GM18951 (cell line): ENCODE measurements at regions not wholly inside any gene's neighbourhood (a gene's known extent, or its start where the extent isn't known, plus 50 kb on each side); places are given as distances from the start of the nearest gene placed in this dataset.
"Not testable (repeated sequence)": the region's sequence is repeated elsewhere in the genome, so short reads cannot be mapped to it uniquely, and the experiment has no call there.

Experiments used
- POLR2A ChIP-seq: IDR thresholded peaks from 4 replicates; pipeline ENCODE4 v1.6.1; 2011; ENCODE audit warnings: mild to moderate bottlenecking; ENCODE audit not compliant: insufficient read length, insufficient read depth; ENCODE audit errors: extremely low read depth
- in situ Hi-C: fragments of 300-500 bp; cut with MboI; formaldehyde crosslinking; loops from one replicate; pipeline ENCODE4 v1.12.0; 2022; ENCODE audit warnings: low sequenced_read_pairs, mixed read lengths, inconsistent platforms; ENCODE audit not compliant: unreplicated experiment

DNA sequence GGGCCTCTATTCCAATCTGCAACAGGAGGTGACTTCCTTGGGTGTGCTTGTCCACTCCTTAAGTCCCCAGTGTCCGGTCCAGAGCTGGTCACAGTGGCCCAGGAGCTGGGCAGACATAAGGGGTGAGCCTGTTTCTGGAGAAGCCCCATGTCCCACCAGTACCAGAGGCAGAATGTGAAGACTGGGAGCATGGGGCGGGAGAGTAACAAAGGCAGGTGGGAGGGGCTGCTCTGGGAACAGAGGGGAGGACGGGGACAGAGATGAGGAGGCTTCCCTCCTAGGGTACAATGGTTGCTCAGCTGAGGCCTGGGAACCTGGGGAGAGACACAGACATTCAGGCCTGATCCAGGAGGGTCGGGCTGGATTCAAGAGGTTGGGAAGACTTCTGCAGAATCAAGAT is 323.3 kb upstream of the TNRC6C start:
- TF ChIP-seq POLR2A, result no peak
- in situ Hi-C loops, result no loop called here

DNA sequence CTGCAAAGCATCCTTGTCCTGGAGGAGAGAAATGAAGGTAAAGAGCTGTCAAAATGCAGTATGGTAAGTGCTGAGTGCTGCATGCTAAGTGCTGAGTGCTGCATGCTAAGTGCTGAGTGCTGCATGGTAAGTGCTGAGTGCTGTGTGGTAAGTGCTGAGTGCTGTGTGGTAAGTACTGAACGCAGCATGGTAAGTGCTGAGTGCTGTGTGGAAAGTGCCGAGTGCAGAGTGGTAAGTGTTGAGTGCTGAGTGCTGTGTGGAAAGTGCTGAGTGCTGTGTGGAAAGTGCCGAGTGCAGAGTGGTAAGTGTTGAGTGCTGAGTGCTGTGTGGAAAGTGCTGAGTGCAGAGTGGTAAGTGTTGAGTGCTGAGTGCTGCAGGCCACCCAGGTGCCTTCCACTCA is 322.7 kb upstream of the TNRC6C start:
- in situ Hi-C loops, result not testable (repeated sequence)

DNA sequence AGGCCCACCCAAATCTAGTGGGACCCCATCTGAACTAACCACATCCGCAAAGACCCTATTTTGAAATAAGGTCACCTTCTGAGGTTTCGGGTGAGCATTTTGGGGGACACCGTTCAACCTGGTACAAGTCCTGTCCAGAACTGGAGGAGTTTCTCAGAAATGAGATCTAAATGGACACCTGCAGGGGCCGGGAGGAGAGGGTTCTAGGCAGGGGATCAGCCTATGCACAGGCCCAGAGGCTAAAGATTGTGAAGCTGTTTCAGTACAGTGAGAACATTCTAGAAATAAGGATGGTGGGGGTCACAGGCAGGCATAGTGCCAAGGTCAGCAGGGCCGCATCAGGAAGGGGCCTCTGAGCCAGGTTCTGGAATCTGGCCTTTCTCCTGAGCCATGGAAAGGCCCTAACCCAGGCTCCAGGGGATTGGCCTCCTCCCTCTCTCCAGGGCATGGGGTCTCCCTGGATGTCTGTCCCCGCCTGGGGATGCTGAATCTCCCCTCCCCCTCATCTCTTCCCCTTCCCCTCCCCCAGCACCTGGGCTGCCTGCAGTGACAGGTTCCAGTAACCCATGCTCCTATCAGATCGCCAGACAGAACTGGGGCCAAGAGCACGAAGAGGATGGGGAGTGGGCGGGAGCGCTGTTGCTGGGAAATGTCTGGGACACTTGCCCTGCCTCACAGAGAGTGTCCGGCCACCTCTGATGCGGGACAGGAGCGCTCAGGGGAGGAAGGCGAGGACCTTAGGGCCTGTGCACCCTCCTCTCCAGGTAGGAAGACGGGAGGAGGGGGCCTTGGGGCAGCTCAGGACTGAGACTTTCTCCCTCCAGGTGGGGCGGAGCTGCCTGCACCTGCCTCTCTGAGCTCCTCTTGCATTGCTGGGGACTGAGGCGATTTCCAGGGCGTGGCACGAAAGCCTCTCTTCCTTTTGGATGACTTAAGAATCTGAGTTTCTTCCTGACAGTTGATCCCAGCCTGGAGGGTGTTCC is 321.4 kb upstream of the TNRC6C start:
- no peak for TF ChIP-seq POLR2A
- in situ Hi-C loops, result no loop called here

DNA sequence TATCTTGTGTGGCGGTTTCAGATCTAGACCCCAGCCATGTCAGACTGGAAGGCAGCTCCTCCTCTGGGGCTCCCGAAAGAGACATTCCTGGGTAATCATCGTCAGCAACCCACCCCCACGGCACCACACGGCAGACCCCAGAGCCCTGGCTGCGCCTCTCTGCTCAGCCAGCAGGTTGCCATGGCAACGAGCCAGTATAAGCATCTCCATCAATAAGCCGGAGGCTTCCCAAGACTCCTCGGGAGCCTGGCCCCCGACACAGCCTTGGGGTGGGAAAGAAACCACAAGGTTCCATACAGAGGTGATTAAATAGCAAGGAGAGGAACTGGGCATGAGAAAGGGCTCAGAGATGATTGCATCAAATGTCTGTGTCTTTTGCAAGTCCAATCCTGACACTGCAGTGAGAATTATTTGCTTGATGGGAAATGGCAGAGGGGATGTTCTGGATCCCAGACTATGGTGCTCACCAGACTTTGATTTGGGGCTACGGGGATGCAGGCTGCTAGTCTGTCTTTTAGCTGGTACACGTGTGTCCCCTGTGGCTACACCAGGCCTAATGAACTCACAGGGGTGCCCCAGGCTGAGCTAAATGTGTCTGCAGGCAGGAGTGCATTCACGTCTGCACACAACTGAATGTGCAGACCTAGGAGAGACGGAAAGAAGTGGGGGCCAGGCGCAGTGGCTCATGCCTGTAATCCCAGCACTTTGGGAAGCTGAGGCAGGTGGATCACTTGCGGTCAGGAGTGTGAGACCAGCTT is 320.5 kb upstream of the TNRC6C start:
- no peak for TF ChIP-seq POLR2A
- in situ Hi-C loops, result no loop called here

DNA sequence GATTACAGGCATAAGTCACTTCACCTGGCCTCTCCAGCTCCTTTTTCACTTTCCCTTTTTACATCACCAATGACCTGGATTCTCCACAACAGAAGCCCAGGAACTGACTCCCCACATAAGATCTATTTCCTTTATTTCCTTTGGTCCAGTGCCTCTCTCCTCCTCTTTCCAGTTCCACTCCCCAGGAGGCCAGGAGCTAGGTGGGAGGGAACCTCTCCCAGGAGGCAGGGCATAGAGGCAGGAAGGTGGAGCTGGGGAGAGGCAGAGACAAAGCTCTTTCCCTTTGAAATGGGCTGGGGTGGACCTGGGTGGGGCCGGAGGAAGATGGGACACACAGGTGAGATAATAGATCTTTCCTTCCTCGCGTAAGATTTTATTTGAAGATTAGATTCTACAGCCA is 318.3 kb upstream of the TNRC6C start:
- no peak for TF ChIP-seq POLR2A
- in situ Hi-C loops, result no loop called here

DNA sequence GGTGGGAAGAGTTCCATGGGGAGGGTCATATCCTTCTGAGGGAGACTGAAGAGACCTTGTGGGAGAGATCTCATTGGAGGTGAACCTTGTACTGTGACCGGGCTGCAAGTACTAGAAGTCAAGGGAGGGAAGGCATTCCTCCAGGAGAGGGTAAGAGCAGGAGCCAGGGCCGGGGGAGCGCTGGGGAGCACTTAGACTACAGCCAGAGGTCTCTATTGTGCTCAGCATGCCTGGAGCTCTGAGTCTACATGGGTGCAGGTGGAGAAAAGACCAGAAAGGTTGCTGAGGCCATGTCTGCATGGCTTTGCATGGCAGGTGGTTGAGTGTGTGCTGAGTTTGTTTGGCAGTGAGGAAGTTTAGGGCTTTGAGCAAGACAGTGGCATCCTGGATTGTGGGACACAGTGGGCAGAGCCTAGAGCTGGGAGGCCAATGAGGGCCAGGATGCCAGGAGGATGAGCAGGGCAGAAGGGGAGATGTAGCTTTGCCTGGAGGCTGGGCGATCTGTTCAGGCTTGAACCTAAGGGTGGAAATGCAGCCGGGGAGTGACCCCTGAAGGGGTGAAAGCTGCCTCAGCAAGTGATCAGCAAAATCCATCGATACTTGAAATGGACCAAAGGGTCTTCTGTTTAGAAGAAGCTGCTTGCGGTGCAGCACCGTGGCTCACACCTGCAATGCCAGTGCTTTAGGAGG is 317.4 kb upstream of the TNRC6C start:
- no peak for TF ChIP-seq POLR2A
- in situ Hi-C loops, result no loop called here

DNA sequence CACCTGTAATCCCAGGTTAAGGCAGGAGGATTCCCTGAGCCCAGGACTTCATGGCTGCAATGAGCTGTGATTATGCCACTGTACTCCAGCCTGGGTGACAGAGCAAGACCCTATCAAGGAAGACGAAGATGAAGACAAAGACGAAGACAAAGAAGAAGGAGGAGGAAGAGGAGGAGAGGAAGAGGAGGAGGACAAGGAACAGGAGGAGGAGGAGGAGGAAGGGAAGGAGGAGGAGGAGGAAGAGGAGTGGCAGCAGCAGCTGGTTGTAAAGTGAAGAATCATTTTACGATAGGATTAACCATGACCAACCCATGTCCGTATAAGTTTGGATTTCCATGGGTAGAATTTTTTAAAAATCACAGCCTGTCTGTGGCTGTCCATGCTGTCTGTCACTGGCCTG is 316.8 kb upstream of the TNRC6C start:
- in situ Hi-C loops, result no loop called here
- TF ChIP-seq POLR2A, result no peak

DNA sequence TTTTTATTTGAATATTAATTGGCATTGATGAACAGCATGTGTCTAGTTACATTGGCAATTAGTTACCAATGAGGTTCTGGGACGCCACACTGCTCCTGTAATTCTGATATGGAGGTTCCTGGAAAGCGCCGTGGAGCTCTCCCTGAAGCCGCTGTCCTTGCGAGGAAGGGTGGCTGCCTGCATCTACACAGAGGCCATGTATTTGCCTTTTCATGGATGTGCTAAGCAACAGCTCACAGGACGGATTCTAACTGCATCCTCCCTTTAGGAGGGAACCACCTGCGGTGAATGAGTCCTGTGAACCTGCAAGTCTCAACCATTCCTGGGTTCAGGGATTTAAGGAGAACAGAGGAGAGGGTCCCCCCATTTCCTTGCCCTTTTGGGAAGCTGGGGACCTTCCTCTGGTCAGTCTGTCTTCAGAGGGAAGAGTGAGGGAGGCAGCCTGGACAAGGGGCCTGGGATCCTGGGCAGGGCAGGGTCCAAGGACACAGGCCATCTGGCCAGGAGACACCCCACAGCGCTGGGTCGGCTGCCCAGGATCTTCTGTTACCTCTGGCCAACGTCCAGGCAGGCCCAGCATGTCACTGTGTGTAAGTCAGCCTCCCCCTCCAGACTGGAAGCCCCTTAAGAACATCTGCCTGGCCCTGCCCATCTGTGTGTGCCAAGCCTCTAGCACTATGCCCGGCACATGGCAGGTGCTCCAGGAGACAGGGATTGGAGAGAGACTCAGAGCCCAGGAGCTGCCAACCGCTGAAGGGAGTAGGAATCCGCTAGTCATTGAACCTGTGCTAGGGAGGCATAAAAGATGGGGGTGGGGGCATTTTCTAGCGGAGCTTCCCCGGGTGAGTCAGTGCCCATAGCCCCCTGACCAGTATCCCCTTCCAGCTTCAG is 314.1 kb upstream of the TNRC6C start:
- in situ Hi-C loops, result no loop called here
- no peak for TF ChIP-seq POLR2A

DNA sequence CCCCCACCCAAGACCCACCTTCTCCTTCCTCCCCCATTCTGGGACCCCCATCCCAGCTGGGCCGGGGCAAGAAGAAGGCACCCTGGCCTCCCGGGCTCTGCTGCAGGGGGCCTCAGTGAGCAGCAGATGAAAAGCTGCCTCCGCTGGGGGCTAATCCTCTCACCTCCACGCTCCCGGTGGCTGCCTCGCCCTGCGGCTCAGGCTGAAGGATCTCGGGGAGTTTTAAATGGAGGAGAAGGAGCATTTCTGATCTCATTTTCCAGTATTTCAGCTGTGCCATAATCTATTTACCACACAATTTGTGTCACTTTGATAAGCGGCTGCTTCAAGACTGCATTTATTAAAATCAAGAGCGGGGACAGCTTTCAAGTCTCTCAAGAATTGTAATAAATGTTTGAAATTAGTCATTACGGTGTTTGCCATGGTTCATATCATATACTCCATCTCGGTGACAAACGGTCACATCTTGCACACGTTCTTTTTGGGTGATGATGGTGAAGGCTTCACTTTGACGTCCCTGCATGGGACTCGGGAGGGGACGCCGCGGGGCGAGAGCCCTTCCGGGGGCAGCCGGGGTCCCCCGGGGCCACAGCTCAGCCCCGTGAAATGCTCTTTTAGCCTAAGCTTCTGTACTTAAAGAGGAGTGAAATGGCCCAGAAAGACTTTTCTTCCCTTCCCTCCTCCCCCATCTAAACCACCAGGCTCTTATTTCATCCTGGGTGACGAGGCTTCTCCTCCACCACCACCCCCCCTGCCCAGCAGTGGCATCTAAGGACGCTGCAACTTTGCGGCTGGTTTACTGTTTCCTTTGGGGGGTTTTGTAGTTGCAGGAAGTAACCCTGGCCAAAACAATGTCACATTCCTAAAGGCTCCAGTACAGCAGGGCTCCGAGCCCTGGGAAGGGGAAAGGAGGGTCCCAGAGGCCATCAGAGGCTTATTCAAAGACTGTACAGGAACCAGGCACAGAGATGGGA is 313.1 kb upstream of the TNRC6C start:
- no peak for TF ChIP-seq POLR2A
- in situ Hi-C loops, result no loop called here

DNA sequence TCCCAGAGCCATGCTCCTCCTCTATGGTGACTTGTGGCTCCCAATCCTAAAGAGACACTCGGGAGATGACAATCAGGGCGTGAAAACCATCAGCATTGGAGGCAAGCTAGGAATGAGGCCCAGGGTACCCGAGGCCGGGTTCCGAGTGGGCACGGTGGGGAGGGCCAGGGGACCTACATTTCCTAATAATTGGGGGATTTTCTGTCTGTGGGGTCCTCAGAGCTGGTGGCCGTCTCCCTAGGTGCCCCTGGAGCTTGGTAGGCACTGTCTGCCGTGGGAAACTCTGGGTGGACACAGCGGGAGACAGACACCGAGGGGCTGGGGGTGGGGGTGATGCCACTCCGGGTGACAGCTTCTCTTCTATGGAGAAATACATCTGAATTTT is 312.5 kb upstream of the TNRC6C start:
- TF ChIP-seq POLR2A, result no peak
- in situ Hi-C loops, result no loop called here

DNA sequence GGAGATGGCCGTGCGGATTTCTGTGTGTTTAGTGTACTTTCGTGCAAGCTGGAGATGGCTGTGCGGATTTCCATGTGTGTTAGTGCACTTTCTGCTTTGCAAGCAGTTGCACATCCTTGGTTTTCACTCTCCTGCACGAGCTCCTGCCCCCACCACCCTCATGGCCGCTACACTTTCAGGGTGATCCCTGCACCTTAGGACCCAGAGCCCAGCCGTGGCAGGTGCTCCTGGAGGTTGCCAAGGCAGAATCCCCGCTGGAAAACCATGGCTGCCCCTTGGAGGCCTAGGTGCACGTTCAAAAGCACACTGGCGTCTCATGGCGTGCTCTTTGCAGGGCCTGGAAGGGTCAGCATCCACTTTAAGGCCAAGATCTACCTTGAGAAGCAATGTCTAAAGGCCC is 311.0 kb upstream of the TNRC6C start:
- in situ Hi-C loops, result no loop called here
- no peak for TF ChIP-seq POLR2A
